Kidney capillary endothelial cell (primary cell): ENCODE measurements at regions not wholly inside any gene's neighbourhood (a gene's known extent, or its start where the extent isn't known, plus 50 kb on each side); places are given as distances from the start of the nearest gene placed in this dataset.

Source experiments
- DNase-seq: peaks from one replicate; pipeline ENCODE4 v3.0.0-alpha.2; 2018; ENCODE audit warnings: low spot score

- peak; percentile 6 for DNase-seq
Measured at GRCh38 chr2:4499316-4500030, 796.1 kb downstream of the DCDC2C start.

GRCh38 chr2:4501525-4501924 lies 798.1 kb downstream of the DCDC2C start:
- DNase-seq = peak; percentile 27

GRCh38 chr2:4502230-4502843 lies 799.0 kb downstream of the DCDC2C start:
- DNase-seq = peak; percentile 63

- no peak for DNase-seq
Measured at GRCh38 chr2:4507661-4508060, 804.3 kb downstream of the DCDC2C start.

DNA sequence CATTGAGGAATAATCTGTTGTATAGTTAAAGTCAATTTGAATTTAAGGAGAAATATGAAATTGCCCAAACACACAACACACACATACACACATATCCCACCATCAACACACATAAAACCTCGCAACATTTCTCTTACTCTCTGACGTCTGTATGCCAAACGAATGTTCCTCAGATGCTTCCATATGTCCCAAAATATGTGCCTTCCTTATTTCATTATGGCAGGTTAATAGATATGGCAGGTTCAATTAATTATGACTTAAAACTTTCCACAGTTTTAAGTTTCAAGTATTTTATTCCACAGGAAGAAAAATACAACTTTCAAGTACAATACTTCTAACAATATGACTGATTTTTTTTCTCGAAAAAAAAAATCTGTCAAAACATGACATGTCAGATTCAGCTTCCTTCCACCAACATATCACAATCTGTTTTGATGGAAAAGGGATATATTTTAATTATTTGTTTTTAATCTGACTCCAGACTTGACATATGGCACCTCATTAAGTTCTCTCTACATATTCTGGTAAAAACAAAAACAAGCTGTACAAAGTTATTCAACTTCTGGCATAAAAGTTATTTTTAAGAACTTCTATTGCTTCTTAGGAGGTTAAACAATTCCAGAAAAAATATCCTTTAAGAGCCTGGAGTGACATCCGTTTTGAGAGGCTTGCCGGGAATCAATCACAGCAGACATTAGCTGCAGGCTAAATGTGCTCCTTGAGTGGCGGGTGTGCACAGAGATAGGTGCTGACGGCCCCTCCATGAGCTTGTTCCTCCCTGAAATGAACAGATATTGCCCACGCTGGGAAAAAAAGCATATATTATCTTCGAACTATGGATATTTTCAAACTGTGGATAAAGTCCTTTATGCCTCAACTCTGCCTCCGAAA lies 812.7 kb downstream of the DCDC2C start:
- DNase-seq = no peak

DNA sequence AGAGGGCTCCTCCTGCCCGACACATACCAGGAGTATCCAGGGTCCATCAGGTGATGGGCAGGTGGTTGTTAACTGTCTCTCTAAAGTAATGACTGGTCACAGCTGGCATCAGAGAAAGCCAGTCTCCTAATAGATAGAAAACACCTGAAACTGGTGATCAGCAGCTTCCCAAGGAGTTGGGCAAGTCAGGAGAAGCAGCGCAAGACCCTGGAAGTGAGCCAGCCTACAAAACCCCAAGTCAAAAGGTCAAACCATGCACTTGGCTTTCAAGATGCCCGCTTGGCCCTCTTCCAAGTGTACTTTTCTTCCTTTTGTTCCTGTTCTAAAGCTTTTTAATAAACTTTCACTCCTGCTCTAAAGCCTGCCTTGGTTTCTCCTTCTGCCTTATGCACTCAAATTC lies 815.2 kb downstream of the DCDC2C start:
- DNase-seq = no peak

DNA sequence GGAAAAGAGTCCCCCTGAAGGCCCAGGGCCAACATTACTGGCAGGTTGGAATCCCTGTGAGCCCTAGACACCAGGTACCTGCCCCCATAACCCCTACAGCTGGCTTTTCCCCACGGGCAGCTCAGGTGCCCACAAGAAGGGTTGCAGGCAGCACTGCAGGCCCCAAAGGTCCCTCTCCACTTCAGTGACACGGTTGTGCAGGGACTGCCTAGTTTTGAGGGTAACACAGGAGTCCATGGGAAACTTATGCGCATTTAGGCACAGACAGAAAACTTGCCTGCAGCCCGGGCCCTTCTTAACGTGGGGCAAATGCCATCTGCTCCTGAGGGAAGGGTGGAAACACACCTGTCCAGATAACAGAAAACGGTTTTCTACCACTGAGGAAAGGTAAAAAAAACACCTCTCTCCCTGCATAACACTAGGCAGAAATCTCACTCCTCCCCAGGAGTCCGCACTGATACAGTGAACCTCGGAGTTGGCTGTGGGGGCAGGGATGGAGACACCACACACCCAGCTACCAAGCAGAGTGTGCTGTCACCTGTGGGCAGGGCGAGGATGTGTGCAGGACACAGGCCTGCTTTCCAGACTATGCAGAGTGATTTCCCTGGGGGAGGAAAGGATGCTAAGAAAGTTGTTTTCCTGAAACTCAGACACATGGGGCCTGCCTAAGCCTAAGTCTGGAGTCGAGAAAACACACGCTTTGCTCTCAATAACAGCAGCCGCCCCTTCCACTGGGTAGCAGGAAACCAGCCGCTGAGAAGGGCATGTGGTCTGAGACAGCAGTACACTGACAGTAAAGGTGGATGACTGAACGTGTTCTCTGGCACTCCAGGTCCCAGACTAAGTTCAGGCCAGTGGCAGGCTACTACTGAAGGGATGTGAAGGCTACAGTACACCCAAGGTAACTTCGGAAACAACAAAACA lies 819.4 kb downstream of the DCDC2C start:
- DNase-seq = no peak

DNA sequence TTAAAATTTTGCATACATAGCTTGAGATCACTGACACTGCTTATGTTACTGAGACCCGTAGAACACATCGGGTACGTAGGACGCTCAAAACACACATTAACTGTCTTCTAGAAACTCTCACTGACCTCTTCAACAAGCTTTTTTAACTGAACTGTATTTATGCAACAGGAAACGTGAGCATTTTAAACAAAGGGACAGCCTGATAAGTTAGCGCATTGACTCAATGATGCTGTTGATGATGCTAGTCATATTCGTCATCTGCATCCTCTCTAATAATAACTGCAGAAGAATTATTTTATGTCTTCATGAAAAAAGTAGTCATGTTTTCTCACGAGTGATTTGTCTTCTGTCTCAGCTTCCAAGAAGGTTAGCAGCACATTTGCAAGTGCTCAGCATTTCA lies 824.0 kb downstream of the DCDC2C start:
- peak; percentile 52 for DNase-seq

DNA sequence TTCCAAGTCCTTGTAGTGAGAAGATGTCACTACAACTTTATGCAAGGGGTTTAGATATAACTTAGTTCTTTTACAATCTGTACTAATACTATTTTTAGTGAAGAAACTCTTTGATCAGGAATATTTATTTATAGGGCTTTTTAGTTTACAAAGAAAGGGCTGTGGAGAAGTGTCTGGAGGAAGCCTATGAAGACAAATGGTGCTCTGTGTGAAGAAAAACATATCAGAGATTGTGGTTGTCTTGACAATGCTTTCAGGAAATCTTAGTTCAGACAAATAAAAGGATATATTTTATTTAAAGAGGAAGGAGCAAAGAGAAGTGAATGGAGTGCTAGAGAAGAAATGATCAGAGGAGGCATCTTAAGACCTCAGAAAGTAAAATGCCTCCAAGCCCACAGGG lies 824.9 kb downstream of the DCDC2C start:
- no peak for DNase-seq

DNA sequence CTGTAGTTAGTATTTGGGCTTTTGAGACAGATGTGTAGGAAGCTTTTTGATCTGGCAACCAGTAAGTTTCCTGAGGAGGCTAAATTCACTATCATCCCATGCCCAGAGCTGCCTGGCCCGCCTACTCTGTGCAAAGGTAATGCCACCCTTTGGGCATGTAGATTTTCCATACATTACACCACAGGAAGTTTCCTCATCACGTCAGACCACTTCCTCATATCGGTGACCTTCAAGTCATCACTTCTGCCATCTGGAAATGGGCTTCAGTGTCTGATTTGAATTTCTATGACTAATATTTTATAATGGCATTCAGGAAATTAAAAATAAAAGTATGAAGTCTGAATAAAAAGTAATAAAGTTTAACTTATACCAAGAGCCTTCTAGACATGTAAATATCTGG lies 825.4 kb downstream of the DCDC2C start:
- DNase-seq = no peak

DNA sequence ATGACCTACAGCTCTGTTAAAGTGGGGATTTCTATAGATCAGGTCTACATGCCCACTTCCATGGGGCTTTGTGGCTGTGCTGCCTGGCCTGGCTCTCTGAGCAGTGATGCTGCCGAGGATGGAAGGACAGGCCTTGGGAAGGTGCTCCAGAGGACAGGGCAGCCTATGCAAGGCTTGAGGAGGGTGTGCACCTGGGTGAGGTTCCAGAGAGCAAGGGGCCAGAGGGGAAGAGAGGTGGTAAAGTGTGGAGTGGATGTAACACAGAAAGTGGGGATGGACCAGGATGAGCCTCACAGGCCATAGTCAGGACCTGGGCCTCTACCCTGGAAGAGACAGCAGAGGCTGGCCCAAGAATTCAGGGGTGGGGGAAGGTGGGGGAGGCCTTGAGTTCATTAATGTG lies 826.4 kb downstream of the DCDC2C start:
- DNase-seq = no peak

GRCh38 chr2:4530231-4530630 lies 826.9 kb downstream of the DCDC2C start:
- no peak for DNase-seq

GRCh38 chr2:4533806-4534205 lies 830.4 kb downstream of the DCDC2C start:
- DNase-seq = no peak

GRCh38 chr2:4539121-4539520 lies 835.7 kb downstream of the DCDC2C start:
- no peak for DNase-seq

DNA sequence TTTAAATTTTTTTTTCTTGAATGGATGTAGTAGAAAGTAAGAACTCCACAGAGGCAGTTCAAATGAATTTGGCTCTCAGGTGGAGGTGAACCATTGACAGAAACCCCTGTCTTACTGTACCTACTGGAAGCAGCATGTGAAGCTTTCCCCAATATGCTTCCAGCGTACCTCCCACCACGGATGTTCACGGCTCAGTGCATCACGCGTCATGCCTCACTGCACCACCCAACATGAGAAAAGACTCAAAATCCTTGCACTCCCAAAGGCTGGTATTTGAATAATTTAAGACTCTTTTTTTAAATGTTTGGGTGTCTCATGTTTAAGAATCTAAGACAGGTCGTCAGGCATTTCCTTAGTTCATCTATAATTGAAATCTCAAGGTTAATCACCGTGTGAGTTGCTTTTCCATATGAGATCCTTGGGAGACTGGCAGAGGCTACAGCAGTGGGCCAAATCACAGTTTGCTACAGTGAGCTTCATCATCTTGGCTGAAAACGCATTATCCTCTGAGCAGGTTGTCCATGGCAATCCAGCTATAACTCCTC lies 846.4 kb downstream of the DCDC2C start:
- no peak for DNase-seq

- DNase-seq = no peak
Measured at GRCh38 chr2:4551691-4552474, 848.5 kb downstream of the DCDC2C start.

DNA sequence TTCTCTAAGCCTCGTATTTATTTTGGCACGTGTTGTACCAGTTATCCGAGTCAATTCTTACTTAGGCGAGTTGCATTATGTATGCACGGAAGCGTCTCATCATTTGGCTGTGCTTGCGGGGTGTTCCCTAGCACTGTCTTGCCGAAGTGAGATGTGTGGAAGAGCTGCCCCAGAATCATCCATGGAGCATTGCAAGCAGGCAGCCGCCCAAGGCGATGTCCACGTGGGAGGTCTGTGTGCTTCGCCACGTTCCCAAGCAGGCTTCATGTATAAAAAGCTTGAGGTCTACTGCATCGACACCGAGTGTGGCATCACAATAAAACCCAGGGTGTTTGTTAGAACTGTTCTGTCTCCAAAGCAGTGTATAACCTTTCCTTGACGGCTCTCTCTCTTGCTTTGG lies 849.9 kb downstream of the DCDC2C start:
- DNase-seq = no peak

- DNase-seq = no peak
Measured at GRCh38 chr2:4556135-4556896, 852.9 kb downstream of the DCDC2C start.

GRCh38 chr2:4561196-4561595 lies 857.8 kb downstream of the DCDC2C start:
- no peak for DNase-seq

GRCh38 chr2:4576075-4576474 lies 872.7 kb downstream of the DCDC2C start:
- DNase-seq = no peak
